ENCODE measurements at regions not wholly inside any gene's neighbourhood (a gene's known extent, or its start where the extent isn't known, plus 50 kb on each side); places are given as distances from the start of the nearest gene placed in this dataset.
"Not testable (repeated sequence)": the region's sequence is repeated elsewhere in the genome, so short reads cannot be mapped to it uniquely, and the experiment has no call there.

DNA sequence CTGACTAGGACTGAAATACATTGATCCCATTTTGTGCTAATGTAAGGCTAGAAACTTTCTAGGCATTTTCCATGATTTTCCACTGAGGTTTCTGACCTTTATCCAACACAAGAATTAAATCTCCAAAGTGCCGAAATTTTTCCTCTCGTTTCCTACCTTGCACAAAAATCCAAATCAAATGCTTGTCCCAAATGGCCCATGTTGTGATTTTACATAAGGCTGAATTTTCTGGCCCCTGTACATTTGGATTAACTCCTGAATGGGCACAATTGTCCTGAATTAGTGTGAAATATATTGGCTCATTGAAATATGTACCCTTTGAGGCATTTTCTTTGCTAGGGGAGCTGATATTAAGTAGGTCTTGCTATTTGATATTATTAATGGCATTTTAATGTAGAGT is 105.6 kb upstream of the CBLB start:
- Histone ChIP-seq H3K4me3 (no peak overlapping the region), H3K27ac (no peak overlapping the region)

GRCh38 chr3:105976196-105976595 is 107.4 kb upstream of the CBLB start:
- Histone ChIP-seq H3K27ac (no peak overlapping the region), H3K4me3 (no peak overlapping the region)

GRCh38 chr3:105979961-105980360 is 111.1 kb upstream of the CBLB start:
- no peak overlapping the region for H3K4me3 ChIP-seq
- H3K27ac ChIP-seq: no peak overlapping the region

DNA sequence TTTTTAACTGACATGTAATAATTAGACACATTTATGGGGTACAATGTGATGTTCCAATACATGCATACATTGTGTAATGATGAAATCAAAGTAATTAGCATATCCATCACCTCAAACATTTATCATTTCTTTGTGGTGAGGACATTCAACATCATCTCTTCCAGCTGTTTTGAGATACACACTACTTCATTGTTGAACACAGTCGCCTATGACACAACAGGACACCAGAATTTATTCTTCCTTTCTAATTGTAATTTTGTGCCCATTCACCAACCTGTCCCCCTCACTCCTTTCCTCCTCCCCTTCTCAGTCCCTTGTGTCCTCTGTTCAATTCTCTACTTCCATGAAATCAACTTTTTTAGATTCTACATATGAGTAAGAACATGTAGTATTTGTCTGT is 113.4 kb upstream of the CBLB start:
- Histone ChIP-seq H3K4me3 (no peak overlapping the region), H3K27ac (no peak overlapping the region)

DNA sequence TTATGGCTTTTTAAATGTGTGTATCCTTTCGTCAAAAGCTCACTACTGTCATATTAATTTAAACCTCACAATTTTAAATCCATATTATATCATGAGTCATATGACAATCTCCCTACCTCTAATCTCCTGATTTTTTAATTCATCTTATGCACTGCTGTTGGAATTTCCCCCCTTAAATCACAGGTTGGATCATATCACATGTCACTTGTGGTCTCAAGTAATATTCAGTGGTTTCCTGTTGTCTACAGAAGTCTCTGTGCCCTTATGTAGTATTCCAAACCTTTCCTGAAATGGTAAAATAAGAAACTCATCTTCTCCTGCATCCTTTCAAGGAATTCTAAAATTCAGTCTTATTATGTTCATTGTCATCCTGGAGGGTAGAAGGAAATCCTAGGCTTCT is 116.0 kb upstream of the CBLB start:
- Histone ChIP-seq H3K27ac (no peak overlapping the region), H3K4me3 (no peak overlapping the region)

DNA sequence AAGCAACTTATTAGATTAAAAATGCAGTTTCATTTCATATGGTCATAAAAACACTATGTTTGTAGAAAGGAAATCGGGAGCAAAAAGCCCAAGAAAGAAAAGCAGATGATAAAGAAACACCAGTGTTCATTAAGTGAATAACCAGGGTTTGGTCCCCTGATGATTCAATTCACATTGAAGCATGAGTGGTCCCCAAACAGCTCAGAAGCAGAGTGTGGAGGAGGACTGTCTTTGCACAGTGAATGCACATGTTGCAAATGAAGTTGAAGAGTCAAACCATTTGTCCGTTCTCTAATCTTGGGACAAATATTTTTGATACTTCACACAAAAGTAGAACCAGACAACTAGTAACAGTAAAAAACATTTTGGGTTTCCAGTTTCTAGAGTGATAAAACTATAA is 117.5 kb upstream of the CBLB start:
- not testable (repeated sequence) for H3K4me3 ChIP-seq, H3K27ac ChIP-seq

DNA sequence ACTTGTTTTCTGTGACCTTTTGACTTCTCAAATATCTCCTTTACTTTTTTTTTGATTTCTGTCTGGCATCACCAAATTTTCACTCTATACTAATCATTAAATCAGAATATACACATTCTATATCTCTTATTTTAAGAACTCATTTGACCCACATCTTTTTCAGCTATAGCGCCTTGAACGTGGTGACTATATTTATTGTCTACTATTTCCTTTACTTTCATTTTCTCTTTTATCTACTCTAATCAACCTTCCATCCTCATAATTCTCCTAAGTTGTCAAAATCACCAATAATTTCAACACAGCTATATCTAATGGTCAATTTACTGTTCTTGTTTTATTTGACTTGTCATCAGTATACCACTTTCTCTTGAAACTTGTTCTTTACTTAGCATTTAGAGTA is 119.0 kb upstream of the CBLB start:
- no peak overlapping the region for H3K27ac ChIP-seq
- no peak overlapping the region for H3K4me3 ChIP-seq

GRCh38 chr3:105988540-105989212 is 119.9 kb upstream of the CBLB start:
- no peak overlapping the region for H3K4me3 ChIP-seq
- no peak overlapping the region for H3K27ac ChIP-seq

DNA sequence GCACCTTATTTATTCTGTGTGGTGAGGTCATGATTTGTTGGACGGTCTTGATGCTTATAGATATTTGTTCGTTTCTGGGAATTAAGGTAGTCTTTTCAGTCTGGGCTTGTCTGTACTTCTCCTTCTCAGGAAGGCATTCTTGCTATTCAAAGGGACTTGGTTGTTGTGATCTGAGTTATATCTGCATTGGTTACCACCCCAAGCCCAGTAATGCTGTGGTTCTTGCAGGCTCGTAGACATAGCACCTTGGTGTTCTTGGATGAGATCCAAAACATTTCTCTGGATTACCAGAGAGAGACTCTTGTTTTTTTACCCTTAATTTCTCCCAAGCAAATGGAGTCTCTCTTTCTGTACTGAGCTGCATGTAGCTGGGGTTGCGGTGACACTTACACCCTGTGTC is 128.0 kb upstream of the CBLB start:
- Histone ChIP-seq H3K27ac (peak overlapping the region in 2 of 21 experiments; percentile 54 to 80), H3K4me3 (no peak overlapping the region)

GRCh38 chr3:105997466-105997799 is 128.6 kb upstream of the CBLB start:
- H3K4me3 ChIP-seq: no peak overlapping the region
- H3K27ac ChIP-seq: peak overlapping the region in 12 of 21 experiments; percentile 3 to 80 (median 53)

GRCh38 chr3:105997800-105998526 is 129.2 kb upstream of the CBLB start:
- peak overlapping the region in 12 of 21 experiments; percentile 3 to 80 (median 57) for H3K27ac ChIP-seq
- H3K4me3 ChIP-seq: no peak overlapping the region

GRCh38 chr3:105999856-106000255 is 131.0 kb upstream of the CBLB start:
- Histone ChIP-seq H3K4me3 (no peak overlapping the region), H3K27ac (no peak overlapping the region)

GRCh38 chr3:106001923-106002322 is 133.1 kb upstream of the CBLB start:
- Histone ChIP-seq H3K4me3 (no peak overlapping the region), H3K27ac (no peak overlapping the region)

DNA sequence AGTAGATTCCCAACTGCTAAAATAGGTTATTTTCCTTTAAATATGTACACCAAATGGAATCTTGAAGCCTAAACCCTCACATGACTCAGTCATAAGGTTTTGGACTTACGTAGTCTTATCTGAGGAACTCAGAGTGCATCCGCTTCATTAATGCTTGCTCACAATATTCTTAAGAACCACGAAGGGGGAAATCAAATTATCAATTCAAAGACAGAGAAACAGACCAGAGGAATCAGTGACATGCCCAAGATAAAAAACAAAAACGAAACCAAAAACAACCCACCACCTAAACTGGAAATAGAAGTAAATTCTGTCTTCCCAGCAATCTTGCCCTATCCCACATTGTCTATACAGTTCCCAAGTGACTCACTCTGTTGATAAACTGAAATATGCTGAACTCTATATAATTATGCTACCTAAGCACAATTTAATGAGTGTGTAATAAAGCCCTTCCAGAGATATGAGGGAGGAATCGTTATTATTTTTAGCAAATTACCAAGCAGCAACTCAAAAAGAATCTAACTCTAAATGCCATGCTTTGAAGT is 135.4 kb upstream of the CBLB start:
- H3K4me3 ChIP-seq: peak overlapping the region in 1 of 7 experiments; percentile 11
- peak overlapping the region in 10 of 21 experiments; percentile 4 to 77 (median 32) for H3K27ac ChIP-seq

- H3K4me3 ChIP-seq: peak overlapping the region in 1 of 7 experiments; percentile 11
- H3K27ac ChIP-seq: peak overlapping the region in 7 of 21 experiments; percentile 2 to 77 (median 32)
These were observed 136.0 kb upstream of the CBLB start for GRCh38 chr3:106004826-106005225.

DNA sequence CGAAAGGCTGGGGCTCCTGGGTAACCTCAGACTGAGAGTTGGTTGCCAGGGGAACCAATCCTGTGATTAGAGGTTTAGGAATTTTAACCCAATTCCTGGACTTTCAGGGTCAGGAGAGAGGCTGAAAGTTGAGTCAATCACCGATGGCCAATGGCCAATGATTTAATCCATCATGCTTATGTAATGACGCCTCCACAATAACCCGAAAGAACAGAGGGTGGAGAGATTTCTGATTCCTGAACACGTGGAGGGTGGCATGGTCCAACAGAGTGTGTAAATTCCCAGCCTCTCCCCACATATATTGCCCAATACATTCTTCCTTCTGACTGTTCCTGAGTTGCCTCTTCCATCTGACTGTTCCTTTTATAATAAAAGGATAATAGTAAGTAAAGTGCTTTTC is 137.2 kb upstream of the CBLB start:
- H3K4me3 ChIP-seq: no peak overlapping the region
- no peak overlapping the region for H3K27ac ChIP-seq

DNA sequence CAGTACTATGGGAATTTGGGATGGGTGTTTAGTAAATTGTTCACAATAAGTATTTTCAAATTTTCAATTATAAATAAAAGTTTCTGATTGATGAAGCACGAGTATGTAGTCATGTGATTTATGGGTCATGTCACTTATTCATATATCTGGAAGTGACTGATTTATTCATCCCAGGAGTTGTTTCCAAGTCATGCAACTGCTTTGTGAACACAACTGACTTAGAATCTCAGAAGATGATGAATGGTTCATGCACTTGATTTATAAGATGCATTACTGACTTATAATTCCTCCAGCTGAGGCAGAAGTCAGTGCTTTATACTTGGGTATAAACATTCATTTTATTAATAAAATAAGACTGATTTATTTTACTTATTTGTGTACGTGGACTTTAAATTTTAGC is 137.8 kb upstream of the CBLB start:
- Histone ChIP-seq H3K27ac (no peak overlapping the region), H3K4me3 (no peak overlapping the region)

DNA sequence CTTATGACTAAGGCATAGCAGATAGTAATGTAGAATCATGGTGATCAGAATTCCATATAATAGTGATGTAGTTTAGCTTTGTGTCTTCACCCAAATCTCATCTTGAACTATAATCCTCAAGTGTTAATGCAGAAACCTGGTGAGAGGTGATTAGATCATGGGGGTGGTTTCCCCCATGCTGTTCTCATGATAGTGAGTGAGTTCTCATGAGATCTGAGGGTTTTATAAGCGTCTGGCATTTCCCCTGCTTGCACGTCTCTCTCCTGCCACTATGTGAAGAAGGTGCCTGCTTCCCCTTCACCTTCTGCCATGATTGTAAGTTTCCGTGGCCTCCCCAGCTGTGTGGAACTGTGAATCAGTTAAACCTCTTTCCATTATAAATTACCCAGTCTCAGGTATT is 138.7 kb upstream of the CBLB start:
- no peak overlapping the region for H3K4me3 ChIP-seq
- H3K27ac ChIP-seq: no peak overlapping the region

DNA sequence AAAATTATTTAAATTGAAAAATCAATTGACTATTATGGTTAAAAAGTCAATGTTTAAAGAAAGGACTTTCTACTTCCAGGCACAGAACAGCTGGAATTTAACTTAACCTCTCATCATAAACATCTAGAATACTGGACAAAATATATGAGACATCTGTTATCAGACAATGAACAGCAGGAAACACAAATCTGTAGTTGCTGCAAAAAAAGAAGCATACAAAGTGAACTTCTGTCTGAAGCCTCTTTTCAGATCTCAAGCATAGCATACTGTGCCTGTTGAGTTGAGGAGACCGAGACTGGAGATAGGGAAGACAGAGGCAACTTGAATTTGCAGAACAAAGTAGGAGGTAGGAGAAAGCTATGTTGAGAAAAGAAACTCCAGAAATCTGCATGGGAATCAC is 140.0 kb upstream of the CBLB start:
- Histone ChIP-seq H3K27ac (no peak overlapping the region), H3K4me3 (no peak overlapping the region)

GRCh38 chr3:106010829-106011228 is 142.0 kb upstream of the CBLB start:
- no peak overlapping the region for H3K4me3 ChIP-seq
- no peak overlapping the region for H3K27ac ChIP-seq

GRCh38 chr3:106013971-106014370 is 145.2 kb upstream of the CBLB start:
- peak overlapping the region in 10 of 21 experiments; percentile 5 to 63 (median 38) for H3K27ac ChIP-seq

More at GRCh38 chr3:106013971-106014370, 145.2 kb upstream of the CBLB start:
- no peak overlapping the region for H3K4me3 ChIP-seq
